Middle frontal gyrus (tissue), 1 donor: ENCODE measurements at regions not wholly inside any gene's neighbourhood (a gene's known extent, or its start where the extent isn't known, plus 50 kb on each side); places are given as distances from the start of the nearest gene placed in this dataset.
"Not testable (repeated sequence)": the region's sequence is repeated elsewhere in the genome, so short reads cannot be mapped to it uniquely, and the experiment has no call there.

Source experiments
- DNase-seq: peaks from one replicate; pipeline ENCODE4 v3.0.0-alpha.2; 2015; ENCODE audit warnings: low spot score; ENCODE audit errors: extremely low spot score

GRCh38 chr5:27130587-27130986 lies 92.2 kb upstream of the CDH9 start:
- DNase-seq: no peak

- DNase-seq: no peak
These were observed 91.5 kb upstream of the CDH9 start for GRCh38 chr5:27129926-27130325.

GRCh38 chr5:27125856-27126255 lies 87.5 kb upstream of the CDH9 start:
- no peak for DNase-seq

- DNase-seq: no peak
These were observed 86.2 kb upstream of the CDH9 start for GRCh38 chr5:27124590-27124989.

GRCh38 chr5:27119736-27120321 lies 81.4 kb upstream of the CDH9 start:
- not testable (repeated sequence) for DNase-seq

- no peak for DNase-seq
These were observed 65.1 kb upstream of the CDH9 start for GRCh38 chr5:27103486-27103885.

GRCh38 chr5:27095761-27096160 lies 57.4 kb upstream of the CDH9 start:
- DNase-seq: not testable (repeated sequence)

- no peak for DNase-seq
These were observed 54.9 kb upstream of the CDH9 start for GRCh38 chr5:27093279-27093678.

GRCh38 chr5:27091858-27092257 lies 53.5 kb upstream of the CDH9 start:
- no peak for DNase-seq

GRCh38 chr5:27088822-27089221 lies 50.4 kb upstream of the CDH9 start:
- not testable (repeated sequence) for DNase-seq
